Loucy (cell line): ENCODE measurements at regions not wholly inside any gene's neighbourhood (a gene's known extent, or its start where the extent isn't known, plus 50 kb on each side); places are given as distances from the start of the nearest gene placed in this dataset.

Source experiments
- EZH2phosphoT487 ChIP-seq: fragments of 200-600 bp; IDR thresholded peaks from 2 replicates; pipeline ENCODE4 v1.6.1; 2018; ENCODE audit warnings: antibody characterized with exemption, mild to moderate bottlenecking, moderate library complexity, borderline replicate concordance
- TF ChIP-seq, protein P1 (sequence below): fragments of 200-600 bp; sonication (generic); conservative IDR thresholded peaks from 2 replicates; pipeline ENCODE4 v1.5.1; 2014; ENCODE audit warnings: mild to moderate bottlenecking, antibody characterized with exemption, low read length

DNA sequence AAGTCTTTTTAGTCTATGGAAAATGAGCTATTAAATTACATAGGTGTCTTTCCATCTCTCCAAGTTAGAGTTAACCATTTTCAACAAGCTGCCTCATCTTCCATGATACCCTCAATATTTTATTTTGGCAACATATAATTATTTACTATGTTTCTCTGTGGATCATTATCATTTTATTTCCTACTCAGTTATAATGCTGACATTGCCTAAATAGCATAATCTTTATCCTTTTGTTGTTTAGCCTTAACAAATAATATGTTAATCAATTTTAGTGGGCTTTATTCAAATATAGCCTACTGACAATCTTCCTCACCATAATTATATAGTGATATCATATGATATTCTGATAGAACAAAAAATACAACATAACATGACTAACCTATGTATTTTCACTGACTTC, 1044.8 kb upstream of the FOXG1 start:
- TF ChIP-seq, protein P1, sequence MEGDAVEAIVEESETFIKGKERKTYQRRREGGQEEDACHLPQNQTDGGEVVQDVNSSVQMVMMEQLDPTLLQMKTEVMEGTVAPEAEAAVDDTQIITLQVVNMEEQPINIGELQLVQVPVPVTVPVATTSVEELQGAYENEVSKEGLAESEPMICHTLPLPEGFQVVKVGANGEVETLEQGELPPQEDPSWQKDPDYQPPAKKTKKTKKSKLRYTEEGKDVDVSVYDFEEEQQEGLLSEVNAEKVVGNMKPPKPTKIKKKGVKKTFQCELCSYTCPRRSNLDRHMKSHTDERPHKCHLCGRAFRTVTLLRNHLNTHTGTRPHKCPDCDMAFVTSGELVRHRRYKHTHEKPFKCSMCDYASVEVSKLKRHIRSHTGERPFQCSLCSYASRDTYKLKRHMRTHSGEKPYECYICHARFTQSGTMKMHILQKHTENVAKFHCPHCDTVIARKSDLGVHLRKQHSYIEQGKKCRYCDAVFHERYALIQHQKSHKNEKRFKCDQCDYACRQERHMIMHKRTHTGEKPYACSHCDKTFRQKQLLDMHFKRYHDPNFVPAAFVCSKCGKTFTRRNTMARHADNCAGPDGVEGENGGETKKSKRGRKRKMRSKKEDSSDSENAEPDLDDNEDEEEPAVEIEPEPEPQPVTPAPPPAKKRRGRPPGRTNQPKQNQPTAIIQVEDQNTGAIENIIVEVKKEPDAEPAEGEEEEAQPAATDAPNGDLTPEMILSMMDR = no peak
- TF ChIP-seq EZH2phosphoT487 = no peak
